Muscle layer of colon (tissue), 2 donors: ENCODE measurements at regions not wholly inside any gene's neighbourhood (a gene's known extent, or its start where the extent isn't known, plus 50 kb on each side); places are given as distances from the start of the nearest gene placed in this dataset.

ENCODE experiments used
- H3K27ac ChIP-seq: one replicate; pipeline ENCODE4 v1.7.0; 2013; ENCODE audit warnings: low read depth, mild to moderate bottlenecking, low read length, moderate library complexity
- H3K27me3 ChIP-seq, 2 donors: one replicate each; pipeline ENCODE4 v1.7.0; 2013; ENCODE audit warnings: low read length in 2 of 2, mild to moderate bottlenecking in 2 of 2; ENCODE audit not compliant: insufficient read depth in 2 of 2, control insufficient read depth in 1 of 2
- H3K36me3 ChIP-seq: one replicate; pipeline ENCODE4 v1.7.0; 2013; ENCODE audit warnings: mild to moderate bottlenecking, low read length; ENCODE audit not compliant: insufficient read depth
- H3K4me1 ChIP-seq: one replicate; pipeline ENCODE4 v1.7.0; 2013; ENCODE audit warnings: mild to moderate bottlenecking, low read length; ENCODE audit not compliant: insufficient read depth
- H3K4me3 ChIP-seq, 2 donors: one replicate each; pipeline ENCODE4 v1.7.0; 2013; ENCODE audit warnings: low read length in 2 of 2, low read depth in 1 of 2, mild to moderate bottlenecking in 1 of 2, moderate library complexity in 1 of 2
- H3K9ac ChIP-seq: one replicate; pipeline ENCODE4 v1.7.0; 2013; ENCODE audit warnings: low read length
- H3K9me3 ChIP-seq: one replicate; pipeline ENCODE4 v1.7.0; 2013; ENCODE audit warnings: mild to moderate bottlenecking, low read length
- donor health status: abdominal sarcoma.
- donor health status: Adenocarcinoma of cecum.

DNA sequence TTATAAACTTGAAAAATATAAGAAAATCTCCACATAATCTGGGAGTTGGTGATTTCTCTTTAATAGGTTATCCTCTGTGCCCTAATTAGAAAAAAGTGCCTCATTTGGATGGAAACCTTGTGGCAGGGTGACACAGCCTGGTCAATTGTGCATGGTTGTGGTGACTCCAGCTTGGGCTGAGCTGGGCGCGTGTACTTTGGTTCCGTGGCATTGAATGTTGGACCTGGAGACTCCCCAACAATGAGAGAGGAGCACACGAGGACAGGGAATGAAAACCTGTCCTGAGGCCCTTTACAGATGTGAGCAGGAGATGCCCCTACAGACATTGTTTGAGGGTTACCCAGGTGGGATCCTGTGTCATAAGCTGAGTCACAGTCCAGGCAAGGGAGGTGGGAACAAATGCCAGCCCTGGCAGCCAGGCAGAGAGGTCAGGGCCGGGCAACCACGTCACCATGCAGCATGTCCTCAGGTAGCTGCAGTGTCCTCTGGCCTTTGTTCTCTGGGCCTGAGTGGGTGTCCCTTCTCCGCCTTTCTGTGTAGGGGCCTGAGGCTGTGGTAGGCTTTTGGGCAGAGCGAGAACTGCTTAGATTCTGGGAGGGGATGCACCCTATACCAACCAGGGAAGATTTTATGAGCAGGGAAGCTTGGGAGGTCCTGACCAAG, 147.4 kb upstream of the TBX20 start:
- Histone ChIP-seq H3K4me1 (no peaks in the 10 kb centered on the region), H3K4me3 (no peak overlapping the region), H3K27ac (no peak overlapping the region), H3K27me3 (no peaks in the 10 kb centered on the region), H3K9ac (no peak overlapping the region), H3K36me3 (no peaks in the 10 kb centered on the region), H3K9me3 (no peaks in the 10 kb centered on the region)

- Histone ChIP-seq H3K27ac (no peak overlapping the region), H3K4me3 (no peak overlapping the region), H3K9me3 (no peaks in the 10 kb centered on the region), H3K27me3 (no peaks in the 10 kb centered on the region), H3K4me1 (no peaks in the 10 kb centered on the region), H3K9ac (no peak overlapping the region), H3K36me3 (no peaks in the 10 kb centered on the region)
Observed at GRCh38 chr7:35399840-35400239, 145.9 kb upstream of the TBX20 start.

- no peaks in the 10 kb centered on the region for H3K27me3 ChIP-seq
- H3K9ac ChIP-seq, result no peak overlapping the region
- H3K36me3 ChIP-seq, result no peaks in the 10 kb centered on the region
- no peak overlapping the region for H3K4me3 ChIP-seq
- H3K9me3 ChIP-seq, result no peaks in the 10 kb centered on the region
- no peak overlapping the region for H3K27ac ChIP-seq
- no peaks in the 10 kb centered on the region for H3K4me1 ChIP-seq
Observed at GRCh38 chr7:35399216-35399615, 145.3 kb upstream of the TBX20 start.

DNA sequence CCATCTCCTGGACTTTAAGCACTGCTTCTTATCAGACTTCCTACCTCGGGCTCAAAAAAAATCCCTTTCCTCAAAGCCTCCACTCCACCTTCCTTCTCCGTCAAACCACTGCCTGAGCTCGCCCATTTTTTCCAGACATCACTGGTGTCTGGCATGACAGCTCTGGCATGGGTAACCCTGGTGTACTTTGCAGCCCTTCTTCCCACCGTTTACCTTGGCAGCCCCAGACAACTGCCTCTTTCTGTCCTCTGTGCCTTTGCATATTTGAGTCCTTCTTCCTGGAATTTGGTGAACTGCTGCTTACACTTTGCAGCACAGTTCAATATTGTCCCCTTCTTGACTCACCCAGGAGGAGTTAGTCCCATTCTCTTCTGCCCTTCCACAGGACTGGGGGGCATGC, 144.6 kb upstream of the TBX20 start:
- no peak overlapping the region for H3K4me3 ChIP-seq
- no peak overlapping the region for H3K9ac ChIP-seq
- H3K4me1 ChIP-seq, result no peaks in the 10 kb centered on the region
- H3K27ac ChIP-seq, result no peak overlapping the region
- no peaks in the 10 kb centered on the region for H3K9me3 ChIP-seq
- no peaks in the 10 kb centered on the region for H3K36me3 ChIP-seq
- H3K27me3 ChIP-seq, result no peaks in the 10 kb centered on the region

GRCh38 chr7:35390146-35390545, 136.2 kb upstream of the TBX20 start:
- no peak overlapping the region for H3K9ac ChIP-seq
- no peaks in the 10 kb centered on the region for H3K27me3 ChIP-seq
- H3K27ac ChIP-seq, result no peak overlapping the region
- H3K4me3 ChIP-seq, result no peak overlapping the region
- no peaks in the 10 kb centered on the region for H3K9me3 ChIP-seq
- no peaks in the 10 kb centered on the region for H3K4me1 ChIP-seq
- H3K36me3 ChIP-seq, result no peaks in the 10 kb centered on the region

GRCh38 chr7:35389636-35390035, 135.7 kb upstream of the TBX20 start:
- Histone ChIP-seq H3K9me3 (no peaks in the 10 kb centered on the region), H3K27me3 (no peaks in the 10 kb centered on the region), H3K4me3 (no peak overlapping the region), H3K4me1 (no peaks in the 10 kb centered on the region), H3K36me3 (no peaks in the 10 kb centered on the region), H3K27ac (no peak overlapping the region), H3K9ac (no peak overlapping the region)

DNA sequence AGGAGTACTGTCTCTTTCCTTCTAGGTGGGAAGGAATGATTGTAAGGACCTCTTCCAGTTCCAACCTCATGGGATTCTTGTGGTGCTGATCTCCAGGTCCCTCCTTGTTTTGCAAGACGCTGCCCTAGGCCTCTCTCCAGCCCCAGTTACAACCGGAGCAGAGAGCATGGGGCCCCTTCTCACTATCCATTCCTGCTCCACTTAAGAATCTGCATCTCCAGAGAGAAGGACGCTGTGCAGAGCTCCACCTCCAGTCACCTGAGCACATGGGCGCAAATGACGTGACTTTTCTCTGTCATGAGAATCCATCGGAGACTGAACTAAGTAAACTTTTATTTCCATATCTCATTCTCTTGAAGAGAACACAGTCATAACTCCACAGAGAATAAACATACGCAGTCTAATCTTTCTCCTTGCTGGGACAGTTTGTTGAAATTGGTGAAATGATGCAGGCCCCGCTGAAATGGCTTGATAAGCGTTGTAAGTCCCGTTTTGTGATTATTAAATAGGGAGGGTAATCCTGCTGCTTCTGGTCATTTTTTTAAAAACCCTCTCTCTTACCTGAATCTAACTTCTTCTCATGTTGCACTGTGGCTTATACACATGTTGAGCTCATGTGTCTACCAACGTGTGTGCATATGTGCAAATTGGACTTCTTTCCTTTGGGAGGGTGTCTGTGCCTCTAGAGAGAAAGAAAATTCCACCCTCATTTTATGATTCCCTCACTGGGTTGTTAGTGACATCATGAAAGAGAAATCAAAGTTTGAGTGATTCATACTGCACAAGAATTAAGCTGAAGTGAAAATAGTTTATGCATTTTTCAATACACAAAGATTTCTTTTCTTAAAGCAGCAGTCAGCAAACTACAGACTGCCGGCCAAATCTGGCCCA, 133.2 kb upstream of the TBX20 start:
- H3K9ac ChIP-seq, result no peak overlapping the region
- no peak overlapping the region for H3K4me3 ChIP-seq
- H3K27ac ChIP-seq, result no peak overlapping the region
- no peaks in the 10 kb centered on the region for H3K27me3 ChIP-seq
- no peaks in the 10 kb centered on the region for H3K4me1 ChIP-seq
- H3K9me3 ChIP-seq, result no peaks in the 10 kb centered on the region
- no peaks in the 10 kb centered on the region for H3K36me3 ChIP-seq

GRCh38 chr7:35386082-35386815, 132.3 kb upstream of the TBX20 start:
- H3K9me3 ChIP-seq, result no peaks in the 10 kb centered on the region
- no peaks in the 10 kb centered on the region for H3K36me3 ChIP-seq
- no peak overlapping the region for H3K27ac ChIP-seq
- H3K4me1 ChIP-seq, result no peaks in the 10 kb centered on the region
- H3K4me3 ChIP-seq, result no peak overlapping the region
- H3K9ac ChIP-seq, result no peak overlapping the region
- no peaks in the 10 kb centered on the region for H3K27me3 ChIP-seq

DNA sequence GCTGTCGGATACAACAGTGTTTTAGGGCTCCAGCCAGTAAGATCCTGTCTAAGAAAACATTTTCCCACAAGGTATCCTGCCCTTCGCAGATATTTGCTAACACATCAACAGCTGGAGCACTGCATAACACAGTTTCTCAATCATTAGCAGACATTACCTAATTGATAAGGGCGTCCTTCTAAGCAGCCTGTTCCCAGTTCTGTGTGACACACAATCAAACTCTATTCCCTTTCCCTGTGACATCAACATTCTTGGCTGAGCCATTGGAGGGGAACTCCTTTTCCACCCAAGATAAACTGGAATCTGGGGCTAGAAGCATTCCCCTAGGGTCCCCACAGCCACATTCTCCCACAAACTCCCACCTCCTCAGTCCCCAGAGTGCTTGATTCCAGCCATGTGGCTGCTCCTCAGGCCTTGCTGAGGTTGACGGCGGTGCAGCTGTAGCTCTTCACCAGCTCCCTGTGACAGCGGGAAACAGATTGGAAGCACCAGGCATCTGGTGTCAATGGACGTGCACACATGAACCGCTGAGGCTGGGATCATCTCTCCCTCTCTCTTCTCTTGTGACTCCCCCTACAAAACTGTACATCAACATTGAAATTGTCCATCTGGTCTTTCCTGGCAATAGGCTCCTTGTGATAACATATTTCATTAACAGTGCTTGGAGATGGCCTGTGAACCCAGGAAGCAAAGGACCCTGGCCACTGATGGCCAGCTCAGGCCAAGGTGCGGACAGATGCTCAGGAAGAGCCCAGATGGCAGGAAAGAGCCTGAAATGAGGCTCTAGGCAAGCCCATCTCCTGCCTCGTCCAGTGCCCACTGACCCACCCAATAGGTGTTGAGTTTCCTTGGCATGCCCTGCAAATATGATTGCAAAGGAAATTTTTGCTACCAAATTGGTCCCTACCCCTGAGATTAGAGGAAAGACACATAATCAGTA, 131.1 kb upstream of the TBX20 start:
- no peaks in the 10 kb centered on the region for H3K9me3 ChIP-seq
- H3K4me1 ChIP-seq, result no peaks in the 10 kb centered on the region
- no peaks in the 10 kb centered on the region for H3K27me3 ChIP-seq
- no peak overlapping the region for H3K27ac ChIP-seq
- no peaks in the 10 kb centered on the region for H3K36me3 ChIP-seq
- no peak overlapping the region for H3K4me3 ChIP-seq
- no peak overlapping the region for H3K9ac ChIP-seq

DNA sequence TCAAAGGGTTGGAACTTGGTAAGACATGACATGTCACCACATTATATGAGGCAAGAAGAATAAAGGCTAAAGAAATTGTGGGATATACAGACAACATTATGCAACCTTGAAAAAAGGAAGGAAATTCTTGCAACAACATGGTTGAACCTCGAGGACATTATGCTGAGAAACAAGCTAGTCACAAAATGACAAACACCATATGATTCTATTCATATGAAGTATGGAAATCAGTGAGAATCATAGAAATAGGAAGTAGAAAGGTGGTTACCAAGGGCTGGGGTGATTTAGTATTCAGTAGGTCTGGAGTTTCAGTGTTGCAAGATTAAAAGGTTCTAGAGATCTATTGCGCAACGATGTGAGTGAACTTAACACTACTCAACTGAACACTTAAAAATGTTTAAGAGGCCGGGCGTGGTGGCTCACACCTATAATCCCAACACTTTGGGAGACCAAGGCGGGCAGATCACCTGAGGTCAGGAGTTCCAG, 126.9 kb upstream of the TBX20 start:
- Histone ChIP-seq H3K36me3 (no peaks in the 10 kb centered on the region), H3K4me3 (no peak overlapping the region), H3K27me3 (no peaks in the 10 kb centered on the region), H3K27ac (no peak overlapping the region), H3K9me3 (no peaks in the 10 kb centered on the region), H3K4me1 (no peaks in the 10 kb centered on the region), H3K9ac (no peak overlapping the region)
